NCI-H1436 (cell line): ENCODE measurements at regions not wholly inside any gene's neighbourhood (a gene's known extent, or its start where the extent isn't known, plus 50 kb on each side); places are given as distances from the start of the nearest gene placed in this dataset.
"Not testable (repeated sequence)": the region's sequence is repeated elsewhere in the genome, so short reads cannot be mapped to it uniquely, and the experiment has no call there.

ENCODE experiments used
- DNase-seq: peaks from one replicate; lab custom pipeline; 2025; lab: John Stamatoyannopoulos, UW

GRCh38 chr12:73009138-73009834 is 737.1 kb downstream of the TRHDE start:
- not testable (repeated sequence) for DNase-seq

- no peak for DNase-seq
Measured at GRCh38 chr12:73017981-73018380, 745.8 kb downstream of the TRHDE start.

- no peak for DNase-seq
Measured at GRCh38 chr12:73053893-73054292, 781.7 kb downstream of the TRHDE start.

- no peak for DNase-seq
Measured at GRCh38 chr12:73057428-73057827, 785.3 kb downstream of the TRHDE start.

- no peak for DNase-seq
Measured at GRCh38 chr12:73065913-73066312, 793.7 kb downstream of the TRHDE start.

GRCh38 chr12:73067616-73068015 is 795.4 kb downstream of the TRHDE start:
- no peak for DNase-seq

GRCh38 chr12:73072214-73072613 is 800.0 kb downstream of the TRHDE start:
- DNase-seq: no peak

GRCh38 chr12:73076760-73077159 is 804.6 kb downstream of the TRHDE start:
- DNase-seq: no peak

- DNase-seq: no peak
Measured at GRCh38 chr12:73083736-73084135, 811.6 kb downstream of the TRHDE start.

GRCh38 chr12:73106296-73106695 is 834.1 kb downstream of the TRHDE start:
- DNase-seq: no peak

- DNase-seq: no peak
Measured at GRCh38 chr12:73106896-73107295, 834.7 kb downstream of the TRHDE start.

- no peak for DNase-seq
Measured at GRCh38 chr12:73110816-73111215, 838.6 kb downstream of the TRHDE start.

GRCh38 chr12:73112035-73112816 is 840.1 kb downstream of the TRHDE start:
- no peak for DNase-seq

- DNase-seq: no peak
Measured at GRCh38 chr12:73124480-73124879, 852.3 kb downstream of the TRHDE start.

GRCh38 chr12:73125148-73125547 is 853.0 kb downstream of the TRHDE start:
- DNase-seq: no peak

- DNase-seq: no peak
Measured at GRCh38 chr12:73136386-73136785, 864.2 kb downstream of the TRHDE start.

GRCh38 chr12:73139642-73140041 is 867.5 kb downstream of the TRHDE start:
- DNase-seq: not testable (repeated sequence)

- DNase-seq: no peak
Measured at GRCh38 chr12:73158341-73158740, 886.2 kb downstream of the TRHDE start.

GRCh38 chr12:73159954-73160353 is 887.8 kb downstream of the TRHDE start:
- no peak for DNase-seq

- no peak for DNase-seq
Measured at GRCh38 chr12:73161970-73162369, 889.8 kb downstream of the TRHDE start.

GRCh38 chr12:73180734-73181133 is 908.6 kb downstream of the TRHDE start:
- DNase-seq: no peak

GRCh38 chr12:73181244-73181643 is 909.1 kb downstream of the TRHDE start:
- DNase-seq: no peak

GRCh38 chr12:73185403-73185802 is 913.2 kb downstream of the TRHDE start:
- DNase-seq: no peak

- no peak for DNase-seq
Measured at GRCh38 chr12:73186272-73186671, 914.1 kb downstream of the TRHDE start.
